Breast epithelium (tissue), 4 donors: ENCODE measurements at regions not wholly inside any gene's neighbourhood (a gene's known extent, or its start where the extent isn't known, plus 50 kb on each side); places are given as distances from the start of the nearest gene placed in this dataset.
"Not testable (repeated sequence)": the region's sequence is repeated elsewhere in the genome, so short reads cannot be mapped to it uniquely, and the experiment has no call there.

Experiments
- DNase-seq, 2 donors: peaks; one replicate each; pipeline ENCODE4 v3.0.0-alpha.2; 2019; ENCODE audit warnings: low spot score in 2 of 2
- H3K27ac ChIP-seq, 2 donors: fragments of 200-600 bp; sonication (generic) in 1 of 2; one replicate each; pipeline ENCODE4 v1.5.1; 2016 to 2019; ENCODE audit warnings: mild to moderate bottlenecking in 1 of 2
- H3K27me3 ChIP-seq, 2 donors: fragments of 200-600 bp; sonication (generic) in 1 of 2; one replicate each; pipeline versions ENCODE4 v1.5.1 to v1.6.0; 2017 to 2019; ENCODE audit warnings: control low read depth in 1 of 2, mild to moderate bottlenecking in 1 of 2
- H3K36me3 ChIP-seq: fragments of 200-600 bp; one replicate; pipeline ENCODE4 v1.5.1; 2019
- H3K4me1 ChIP-seq, 2 donors: fragments of 200-600 bp; sonication (generic); one replicate each; pipeline ENCODE4 v1.5.1; 2016 to 2019; ENCODE audit warnings: control low read depth in 1 of 2
- H3K4me3 ChIP-seq, 3 donors: fragments of 200-600 bp; sonication (generic); 1 replicate in 2 of 3; 2 replicates in 1 of 3; pipeline ENCODE4 v1.5.1; 2016 to 2019; ENCODE audit warnings: mild to moderate bottlenecking in 3 of 3, moderate library complexity in 2 of 3
- H3K9me3 ChIP-seq, 2 donors: fragments of 200-600 bp; sonication (generic) in 1 of 2; one replicate each; pipeline ENCODE4 v1.5.1; 2016 to 2019; ENCODE audit warnings: control low read depth in 1 of 2
- POLR2A ChIP-seq: fragments of 450-650 bp; IDR thresholded peaks from one replicate; pipeline ENCODE4 v1.6.1; 2016; ENCODE audit warnings: antibody characterized with exemption, mild to moderate bottlenecking, moderate library complexity
- POLR2AphosphoS5 ChIP-seq, 3 donors: sonication (generic); formaldehyde crosslinking; IDR thresholded peaks; one replicate each; pipeline ENCODE4 v1.6.1; 2017; ENCODE audit warnings: antibody characterized with exemption in 3 of 3
- intact Hi-C: fragments of 100-400 bp; cut with DNase I; formaldehyde crosslinking; loops from one replicate; pipeline ENCODE4 v1.15.1; 2023; ENCODE audit warnings: low total_unique reads
- TF ChIP-seq, protein P1 (sequence below), 3 donors: fragments of 450-650 bp; IDR thresholded peaks; one replicate each; pipeline ENCODE4 v1.5.1; 2016 to 2017; ENCODE audit warnings: antibody characterized with exemption in 3 of 3, mild to moderate bottlenecking in 3 of 3, moderate library complexity in 3 of 3

DNA sequence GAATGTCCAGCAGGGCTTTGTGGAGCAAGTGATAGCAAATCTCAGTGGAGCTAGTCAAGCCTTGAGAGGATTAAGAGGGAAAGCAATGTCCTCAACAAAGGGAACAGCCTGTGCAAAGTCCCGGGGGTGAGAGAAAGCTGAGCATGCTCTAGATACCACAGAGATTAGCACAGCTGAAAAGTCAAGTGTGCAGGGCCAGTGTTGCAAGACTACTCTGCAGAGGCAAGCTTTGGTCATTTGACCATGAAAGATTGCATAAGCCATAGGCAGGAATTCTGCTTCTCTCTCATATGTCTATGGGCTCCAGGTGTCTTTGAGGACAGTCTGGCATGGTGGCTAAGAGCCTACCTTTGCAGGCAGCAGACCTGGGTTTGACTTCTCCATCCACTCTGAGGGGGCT, 181.0 kb upstream of the JUN start:
- no peak overlapping the region for H3K4me3 ChIP-seq
- intact Hi-C loops = no loop called here
- no peak for DNase-seq
- no peaks in the 10 kb centered on the region for H3K4me1 ChIP-seq
- H3K36me3 ChIP-seq = no peaks in the 10 kb centered on the region
- TF ChIP-seq, protein P1, sequence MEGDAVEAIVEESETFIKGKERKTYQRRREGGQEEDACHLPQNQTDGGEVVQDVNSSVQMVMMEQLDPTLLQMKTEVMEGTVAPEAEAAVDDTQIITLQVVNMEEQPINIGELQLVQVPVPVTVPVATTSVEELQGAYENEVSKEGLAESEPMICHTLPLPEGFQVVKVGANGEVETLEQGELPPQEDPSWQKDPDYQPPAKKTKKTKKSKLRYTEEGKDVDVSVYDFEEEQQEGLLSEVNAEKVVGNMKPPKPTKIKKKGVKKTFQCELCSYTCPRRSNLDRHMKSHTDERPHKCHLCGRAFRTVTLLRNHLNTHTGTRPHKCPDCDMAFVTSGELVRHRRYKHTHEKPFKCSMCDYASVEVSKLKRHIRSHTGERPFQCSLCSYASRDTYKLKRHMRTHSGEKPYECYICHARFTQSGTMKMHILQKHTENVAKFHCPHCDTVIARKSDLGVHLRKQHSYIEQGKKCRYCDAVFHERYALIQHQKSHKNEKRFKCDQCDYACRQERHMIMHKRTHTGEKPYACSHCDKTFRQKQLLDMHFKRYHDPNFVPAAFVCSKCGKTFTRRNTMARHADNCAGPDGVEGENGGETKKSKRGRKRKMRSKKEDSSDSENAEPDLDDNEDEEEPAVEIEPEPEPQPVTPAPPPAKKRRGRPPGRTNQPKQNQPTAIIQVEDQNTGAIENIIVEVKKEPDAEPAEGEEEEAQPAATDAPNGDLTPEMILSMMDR (IDR thresholded peaks at IDR 0.05) = no peak
- TF ChIP-seq POLR2AphosphoS5 (IDR thresholded peaks at IDR 0.05) (no peak), POLR2A (no peak)
- H3K27ac ChIP-seq = no peak overlapping the region
- H3K9me3 ChIP-seq = no peaks in the 10 kb centered on the region
- no peaks in the 10 kb centered on the region for H3K27me3 ChIP-seq

DNA sequence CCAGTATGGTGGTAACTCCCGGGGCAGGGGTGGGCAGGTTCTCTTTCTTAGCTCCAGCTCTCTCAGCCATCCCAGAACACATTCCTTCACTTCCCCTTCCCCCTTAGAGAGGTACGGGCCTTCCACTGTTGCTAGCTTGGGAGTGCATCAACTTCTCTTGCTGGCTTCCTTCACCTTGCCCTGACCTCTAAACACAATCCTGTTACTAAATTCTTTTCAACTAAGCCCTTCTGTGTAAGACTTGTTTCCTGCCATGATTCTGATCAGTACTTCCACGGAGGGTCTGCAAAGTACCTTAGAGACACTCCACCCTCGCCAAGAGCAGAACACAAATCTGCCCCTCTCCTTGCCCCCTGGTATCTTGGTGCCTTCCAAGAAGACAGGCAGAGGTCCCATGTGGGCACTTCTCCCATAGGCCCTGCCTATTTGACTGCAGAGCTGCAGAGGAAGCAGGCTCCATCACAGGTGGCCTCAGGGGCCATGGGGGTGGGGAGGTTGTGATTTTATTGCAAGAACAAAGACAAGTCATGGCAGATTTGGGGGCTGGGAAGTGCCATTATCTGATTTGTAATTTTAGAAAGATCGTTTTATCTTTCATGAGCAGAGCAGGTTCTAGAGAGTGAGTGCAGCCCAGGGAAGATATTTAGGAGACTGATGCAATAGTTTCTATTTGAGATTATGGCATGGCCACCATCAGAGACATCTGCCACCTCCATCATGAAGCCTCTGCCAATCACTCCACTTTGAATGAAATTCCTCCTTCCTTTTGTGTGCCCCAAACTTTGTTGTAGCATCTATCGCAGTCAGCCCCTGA, 182.5 kb upstream of the JUN start:
- Histone ChIP-seq H3K4me3 (no peak overlapping the region), H3K9me3 (no peaks in the 10 kb centered on the region), H3K27ac (no peak overlapping the region), H3K27me3 (no peaks in the 10 kb centered on the region), H3K4me1 (no peaks in the 10 kb centered on the region), H3K36me3 (no peaks in the 10 kb centered on the region)
- intact Hi-C loops = no loop called here
- TF ChIP-seq POLR2AphosphoS5 (IDR thresholded peaks at IDR 0.05) (no peak), POLR2A (no peak)
- TF ChIP-seq, protein P1 (IDR thresholded peaks at IDR 0.05) = no peak
- no peak for DNase-seq

DNA sequence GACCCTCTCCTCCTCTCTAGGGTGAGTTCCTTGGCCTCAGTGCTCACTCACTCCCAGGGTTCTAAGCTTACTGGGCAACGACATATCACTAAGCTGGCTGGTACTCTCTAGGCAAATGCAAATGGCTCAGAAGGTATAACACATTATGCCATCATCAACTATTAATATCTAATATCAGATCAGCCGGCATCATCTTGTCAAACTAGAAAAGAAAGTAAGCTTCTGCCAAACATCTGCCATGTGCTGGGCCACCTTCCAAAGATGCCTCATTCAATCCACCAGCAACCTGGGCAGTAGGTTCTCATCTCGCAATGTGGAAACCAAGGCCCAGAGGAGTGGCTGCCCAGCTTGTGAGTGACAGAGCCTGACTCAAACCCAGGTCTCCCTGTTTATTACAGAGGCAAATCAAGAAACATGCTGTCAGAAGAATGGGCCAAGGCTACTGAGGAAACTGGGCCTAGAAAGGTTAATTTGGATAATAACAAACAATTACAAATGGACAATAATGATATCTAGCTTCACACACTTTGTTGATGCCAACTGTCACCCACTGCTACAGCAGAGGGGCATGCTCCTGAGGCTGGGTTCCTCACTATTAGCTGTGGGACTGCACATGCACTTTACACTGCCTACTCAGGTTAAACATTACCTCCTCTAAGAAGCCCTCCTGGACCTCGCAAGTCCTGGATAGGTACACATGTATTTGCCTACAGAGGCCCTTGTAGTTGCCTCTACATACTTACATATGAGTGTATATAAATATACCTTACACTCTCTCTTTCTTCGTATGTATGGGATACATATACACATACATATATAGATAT, 183.3 kb upstream of the JUN start:
- Histone ChIP-seq H3K4me1 (no peaks in the 10 kb centered on the region), H3K9me3 (no peaks in the 10 kb centered on the region), H3K4me3 (no peak overlapping the region), H3K27ac (no peak overlapping the region), H3K27me3 (no peaks in the 10 kb centered on the region), H3K36me3 (no peaks in the 10 kb centered on the region)
- no peak for TF ChIP-seq POLR2AphosphoS5 (IDR thresholded peaks at IDR 0.05)
- TF ChIP-seq POLR2A = no peak
- TF ChIP-seq, protein P1 (IDR thresholded peaks at IDR 0.05) = no peak
- no peak for DNase-seq
- intact Hi-C loops = no loop called here

DNA sequence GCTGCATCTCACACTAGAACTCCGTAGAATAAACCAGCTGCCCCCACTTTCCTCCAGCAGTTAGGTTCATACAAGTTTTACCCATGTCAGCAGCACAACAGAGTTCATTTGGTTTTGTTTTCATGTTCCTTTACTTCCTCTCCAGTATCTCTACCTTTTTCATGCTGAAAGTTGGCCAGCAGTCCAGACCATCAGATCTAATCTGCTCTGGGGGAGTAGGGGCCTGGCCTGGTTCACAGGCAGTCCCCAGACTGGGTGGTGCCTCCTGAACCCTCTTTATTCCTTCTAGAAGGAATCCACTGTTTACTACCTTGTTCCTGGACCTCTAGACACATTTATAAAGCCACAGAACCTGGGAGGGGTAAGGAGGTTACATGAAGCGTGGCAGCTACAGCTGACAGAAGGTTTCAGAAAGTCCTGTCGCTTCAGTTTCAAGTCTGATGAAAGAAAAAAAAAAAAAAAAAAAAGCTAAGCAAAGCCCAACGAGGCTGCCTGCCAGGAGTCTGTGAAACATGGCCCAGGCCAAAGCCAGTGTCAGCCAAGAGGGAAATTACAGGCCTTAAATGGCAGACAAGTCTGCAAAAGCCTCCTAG, 184.6 kb upstream of the JUN start:
- intact Hi-C loops = no loop called here
- H3K9me3 ChIP-seq = no peaks in the 10 kb centered on the region
- H3K27me3 ChIP-seq = no peaks in the 10 kb centered on the region
- H3K27ac ChIP-seq = peak overlapping the region; percentile 82 to 88
- no peak overlapping the region for H3K4me3 ChIP-seq
- H3K4me1 ChIP-seq = no peaks in the 10 kb centered on the region
- H3K36me3 ChIP-seq = no peaks in the 10 kb centered on the region
- peak; percentile 65 to 70 for DNase-seq
- TF ChIP-seq, protein P1 (IDR thresholded peaks at IDR 0.05) = no peak
- TF ChIP-seq POLR2AphosphoS5 (IDR thresholded peaks at IDR 0.05) (peak in 2 of 3 donors; percentile 36 to 38), POLR2A (no peak)

DNA sequence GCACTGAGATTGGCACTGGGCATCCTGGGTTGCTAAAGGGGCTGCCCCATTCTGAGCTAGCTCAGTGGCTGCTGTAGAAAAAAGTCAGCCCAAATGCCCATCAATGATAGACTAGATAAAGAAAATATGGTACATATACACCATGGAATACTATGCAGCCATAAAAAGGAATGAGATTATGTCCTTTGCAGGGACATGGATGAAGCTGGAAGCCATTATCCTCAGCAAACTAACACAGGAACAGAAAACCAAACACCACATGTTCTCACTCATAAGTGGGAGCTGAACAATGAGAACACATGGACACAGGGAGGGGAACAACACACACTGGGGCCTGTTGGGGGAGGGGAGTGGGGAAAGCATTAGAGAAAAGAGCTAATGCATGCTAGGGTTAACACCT, 185.3 kb upstream of the JUN start:
- DNase-seq, H3K27me3 ChIP-seq, H3K4me3 ChIP-seq, H3K4me1 ChIP-seq, intact Hi-C loops, H3K36me3 ChIP-seq, H3K9me3 ChIP-seq: not testable (repeated sequence)
- H3K27ac ChIP-seq = peak overlapping the region in 1 of 2 donors; percentile 44
